RPMI7951 (cell line): ENCODE measurements at regions not wholly inside any gene's neighbourhood (a gene's known extent, or its start where the extent isn't known, plus 50 kb on each side); places are given as distances from the start of the nearest gene placed in this dataset.

Experiments
- DNase-seq: peaks from one replicate; pipeline ENCODE4 v3.0.0-alpha.2; 2012; ENCODE audit warnings: low read depth

GRCh38 chr20:61192337-61192950, 59.6 kb upstream of the CDH4 start:
- no peak for DNase-seq

- DNase-seq, result no peak
These were observed 58.9 kb upstream of the CDH4 start for GRCh38 chr20:61193164-61193563.
